ENCODE measurements at regions not wholly inside any gene's neighbourhood (a gene's known extent, or its start where the extent isn't known, plus 50 kb on each side); places are given as distances from the start of the nearest gene placed in this dataset.

GRCh38 chr2:212919238-212919637, 232.2 kb downstream of the IKZF2 start:
- H3K27me3 ChIP-seq: no peaks in the 10 kb centered on the region
- H3K4me2 ChIP-seq: no peak overlapping the region
- peak; percentile 33 for DNase-seq (ENCODE audit: low spot score)
- WGBS (ENCODE audit: low lambda C conversion rate, missing lambda C conversion rate): 58% methylated on average over 2 of the region's 2 CpGs
- no peak overlapping the region for H2AFZ ChIP-seq
- no peaks in the 10 kb centered on the region for H3K36me3 ChIP-seq (replicated peaks; ENCODE audit: insufficient read depth, low read depth)
- no peaks in the 10 kb centered on the region for H3K79me2 ChIP-seq
- H4K20me1 ChIP-seq (ENCODE audit: insufficient read depth, poor library complexity, severe bottlenecking): no peaks in the 10 kb centered on the region
- H3K9me2 ChIP-seq (replicated peaks; ENCODE audit: insufficient read depth): no peaks in the 10 kb centered on the region
- H3K4me1 ChIP-seq (ENCODE audit: insufficient read depth): peaks cover 13% of the 10 kb centered on the region
- TF ChIP-seq CTCF (IDR thresholded peaks at IDR 0.05; ENCODE audit: poor library complexity): no peak
- TF ChIP-seq EZH2 (IDR thresholded peaks at IDR 0.05; ENCODE audit: borderline replicate concordance): no peak
- no peak for TF ChIP-seq EZH2phosphoT487 (IDR thresholded peaks at IDR 0.05; ENCODE audit: low read depth, severe bottlenecking, unreplicated experiment)
- H3K9me3 ChIP-seq (ENCODE audit: low read depth): no peaks in the 10 kb centered on the region
- peak overlapping the region; percentile 51 for H3K27ac ChIP-seq
- no peak overlapping the region for H3K4me3 ChIP-seq

- no peak overlapping the region for H3K4me3 ChIP-seq
- H3K36me3 ChIP-seq (replicated peaks; ENCODE audit: insufficient read depth, low read depth): no peaks in the 10 kb centered on the region
- H3K4me2 ChIP-seq: no peak overlapping the region
- peaks cover 21% of the 10 kb centered on the region for H3K4me1 ChIP-seq (ENCODE audit: insufficient read depth)
- H3K79me2 ChIP-seq: no peaks in the 10 kb centered on the region
- TF ChIP-seq EZH2phosphoT487 (IDR thresholded peaks at IDR 0.05; ENCODE audit: low read depth, severe bottlenecking, unreplicated experiment): no peak
- no peak for TF ChIP-seq EZH2 (IDR thresholded peaks at IDR 0.05; ENCODE audit: borderline replicate concordance)
- no peak for TF ChIP-seq CTCF (IDR thresholded peaks at IDR 0.05; ENCODE audit: poor library complexity)
- DNase-seq (ENCODE audit: low spot score): no peak
- no peaks in the 10 kb centered on the region for H3K9me3 ChIP-seq (ENCODE audit: low read depth)
- no peak overlapping the region for H3K27ac ChIP-seq
- no peaks in the 10 kb centered on the region for H3K9me2 ChIP-seq (replicated peaks; ENCODE audit: insufficient read depth)
- no peaks in the 10 kb centered on the region for H4K20me1 ChIP-seq (ENCODE audit: insufficient read depth, poor library complexity, severe bottlenecking)
- H3K27me3 ChIP-seq: no peaks in the 10 kb centered on the region
- H2AFZ ChIP-seq: no peak overlapping the region
These were observed 233.1 kb downstream of the IKZF2 start for GRCh38 chr2:212918336-212918735.

GRCh38 chr2:212915121-212915782, 236.2 kb downstream of the IKZF2 start:
- WGBS (ENCODE audit: low lambda C conversion rate, missing lambda C conversion rate): 74% methylated on average over 4 of the region's 4 CpGs
- no peaks in the 10 kb centered on the region for H3K36me3 ChIP-seq (replicated peaks; ENCODE audit: insufficient read depth, low read depth)
- H4K20me1 ChIP-seq (ENCODE audit: insufficient read depth, poor library complexity, severe bottlenecking): no peaks in the 10 kb centered on the region
- no peak for DNase-seq (ENCODE audit: low spot score)
- no peak for TF ChIP-seq CTCF (IDR thresholded peaks at IDR 0.05; ENCODE audit: poor library complexity)
- H3K4me3 ChIP-seq: no peak overlapping the region
- no peaks in the 10 kb centered on the region for H3K27me3 ChIP-seq
- H3K4me1 ChIP-seq (ENCODE audit: insufficient read depth): peaks cover 41% of the 10 kb centered on the region
- H3K4me2 ChIP-seq: peak overlapping the region; percentile 25
- peak overlapping the region; percentile 62 for H3K27ac ChIP-seq
- no peaks in the 10 kb centered on the region for H3K9me3 ChIP-seq (ENCODE audit: low read depth)
- H3K79me2 ChIP-seq: no peaks in the 10 kb centered on the region
- no peak overlapping the region for H2AFZ ChIP-seq
- no peaks in the 10 kb centered on the region for H3K9me2 ChIP-seq (replicated peaks; ENCODE audit: insufficient read depth)

GRCh38 chr2:212914392-212914791, 237.0 kb downstream of the IKZF2 start:
- TF ChIP-seq EZH2phosphoT487 (IDR thresholded peaks at IDR 0.05; ENCODE audit: low read depth, severe bottlenecking, unreplicated experiment) (no peak), EZH2 (IDR thresholded peaks at IDR 0.05; ENCODE audit: borderline replicate concordance) (no peak), CTCF (IDR thresholded peaks at IDR 0.05; ENCODE audit: poor library complexity) (no peak)
- Histone ChIP-seq H3K9me2 (replicated peaks; ENCODE audit: insufficient read depth) (no peaks in the 10 kb centered on the region), H2AFZ (no peak overlapping the region), H3K79me2 (no peaks in the 10 kb centered on the region), H3K4me1 (ENCODE audit: insufficient read depth) (peaks cover 36% of the 10 kb centered on the region), H3K9me3 (ENCODE audit: low read depth) (no peaks in the 10 kb centered on the region), H3K4me3 (no peak overlapping the region), H3K27me3 (no peaks in the 10 kb centered on the region), H3K4me2 (no peak overlapping the region), H3K27ac (peak overlapping the region; percentile 62), H4K20me1 (ENCODE audit: insufficient read depth, poor library complexity, severe bottlenecking) (no peaks in the 10 kb centered on the region), H3K36me3 (replicated peaks; ENCODE audit: insufficient read depth, low read depth) (no peaks in the 10 kb centered on the region)
- whole genome bisulfite sequencing (ENCODE audit: low lambda C conversion rate, missing lambda C conversion rate): 89% methylated on average over 3 of the region's 3 CpGs
- no peak for DNase-seq (ENCODE audit: low spot score)
